PC-3 (cell line): ENCODE measurements at regions not wholly inside any gene's neighbourhood (a gene's known extent, or its start where the extent isn't known, plus 50 kb on each side); places are given as distances from the start of the nearest gene placed in this dataset.

Experiments used
- ATAC-seq: fragments of 200-7000 bp; cut with Tn5 transposase; 2 replicates; pipeline ENCODE4 v1.9.1; 2020; ENCODE audit warnings: mild to moderate bottlenecking, moderate library complexity
- BruUV-seq: library from RNA; stranded (reverse); fragments of 400-500 nt; replicated peaks from 2 replicates; lab custom pipeline; 2021; lab: Mats Ljungman, UMichigan
- CTCF ChIA-PET: fragments of 300-600 bp; sonication (Branson Sonifier 250); formaldehyde crosslinking; loops from one replicate; lab custom pipeline; 2022; ENCODE audit warnings: antibody characterized with exemption; lab: Charles Lee
- POLR2A ChIA-PET: fragments of 300-600 bp; sonication (Branson Sonifier 250); formaldehyde crosslinking; loops from one replicate; lab custom pipeline; 2022; ENCODE audit warnings: antibody characterized with exemption; ENCODE audit not compliant: unreplicated experiment; lab: Charles Lee
- DNase-seq: peaks from one replicate; pipeline ENCODE4 v3.0.0-alpha.2; 2015
- H2AFZ ChIP-seq: fragments of 300-600 bp; sonication (generic); 2 replicates; pipeline ENCODE4 v1.6.0; 2016; ENCODE audit warnings: antibody characterized with exemption, low read length
- H3F3A ChIP-seq: fragments of 300-600 bp; sonication (generic); one replicate; pipeline ENCODE4 v1.6.0; 2017; ENCODE audit warnings: antibody characterized with exemption, low read length, control low read depth, mild to moderate bottlenecking; ENCODE audit not compliant: unreplicated experiment
- H3K27ac ChIP-seq: fragments of 300-600 bp; sonication (generic); 2 replicates; pipeline ENCODE4 v1.5.1; 2016; ENCODE audit warnings: mild to moderate bottlenecking, low read length
- H3K27me3 ChIP-seq: fragments of 300-600 bp; sonication (generic); 2 replicates; pipeline ENCODE4 v1.6.1; 2016; ENCODE audit warnings: low read length, mixed read lengths
- H3K36me3 ChIP-seq: fragments of 300-600 bp; sonication (generic); 2 replicates; pipeline ENCODE4 v1.6.1; 2016; ENCODE audit warnings: low read depth, mixed run types, low read length, mixed read lengths
- H3K4me1 ChIP-seq: fragments of 300-600 bp; sonication (generic); 2 replicates; pipeline ENCODE4 v1.5.1; 2016; ENCODE audit warnings: low read length; ENCODE audit not compliant: insufficient read depth
- H3K4me2 ChIP-seq: fragments of 300-600 bp; sonication (generic); 2 replicates; pipeline ENCODE4 v1.6.0; 2016; ENCODE audit warnings: low read length
- H3K4me3 ChIP-seq: fragments of 300-600 bp; sonication (generic); 2 replicates; pipeline ENCODE4 v1.5.1; 2016; ENCODE audit warnings: mild to moderate bottlenecking, low read length, mixed read lengths
- H3K79me2 ChIP-seq: fragments of 300-600 bp; sonication (generic); 2 replicates; pipeline ENCODE4 v1.6.1; 2017; ENCODE audit warnings: low read length, mixed read lengths
- H3K9ac ChIP-seq: fragments of 300-600 bp; sonication (generic); 2 replicates; pipeline ENCODE4 v1.6.0; 2016; ENCODE audit warnings: mild to moderate bottlenecking, low read length
- H3K9me2 ChIP-seq: fragments of 300-600 bp; sonication (generic); replicated peaks from 2 replicates; pipeline ENCODE4 v1.6.1; 2016; ENCODE audit warnings: mixed run types, low read length, mixed read lengths
- H3K9me3 ChIP-seq: fragments of 300-600 bp; sonication (generic); 2 replicates; pipeline ENCODE4 v1.6.1; 2016; ENCODE audit warnings: low read length, mixed read lengths
- H4K20me1 ChIP-seq: fragments of 300-600 bp; sonication (generic); 2 replicates; pipeline ENCODE4 v1.6.1; 2016; ENCODE audit warnings: low read length, mixed read lengths
- CTCF ChIP-seq: fragments of 300-600 bp; sonication (generic); conservative IDR thresholded peaks from 2 replicates; pipeline ENCODE4 v1.5.1; 2017; ENCODE audit warnings: antibody characterized with exemption, low read depth, mild to moderate bottlenecking, low read length
- EZH2 ChIP-seq: fragments of 300-600 bp; sonication (generic); IDR thresholded peaks from one replicate; pipeline ENCODE4 v1.6.1; 2017; ENCODE audit warnings: antibody characterized with exemption, mild to moderate bottlenecking, low read length; ENCODE audit not compliant: unreplicated experiment
- EZH2phosphoT487 ChIP-seq: fragments of 300-600 bp; sonication (generic); IDR thresholded peaks from 2 replicates; pipeline ENCODE4 v1.6.1; 2018; ENCODE audit warnings: mild to moderate bottlenecking, antibody characterized with exemption, low read length, borderline replicate concordance
- intact Hi-C: fragments of 100-400 bp; cut with micrococcal nuclease; formaldehyde crosslinking; loops from 2 replicates; pipeline ENCODE4 v1.9.0; 2023

- no peaks in the 10 kb centered on the region for H3K27me3 ChIP-seq
- no peak for TF ChIP-seq CTCF
- TF ChIP-seq EZH2, result no peak
- no peak for TF ChIP-seq EZH2phosphoT487
- H3K79me2 ChIP-seq, result no peaks in the 10 kb centered on the region
- no peaks in the 10 kb centered on the region for H3F3A ChIP-seq
- peaks cover 8% of the 10 kb centered on the region; the same call in 1 of the 2 replicates for H3K4me1 ChIP-seq
- ATAC-seq, result peak; percentile 40; the same call in 1 of the 2 replicates
- DNase-seq, result peak; percentile 62
- ChIA-PET POLR2A (no interaction called here), CTCF (no interaction called here)
- no peak overlapping the region for H3K4me2 ChIP-seq
- H3K9ac ChIP-seq, result no peak overlapping the region
- no peak overlapping the region for H3K27ac ChIP-seq
- no peaks in the 10 kb centered on the region; the same call in 1 of the 2 replicates for H3K9me2 ChIP-seq
- no peak overlapping the region for H3K4me3 ChIP-seq
- no peaks in the 10 kb centered on the region for H3K36me3 ChIP-seq
- no TSS peak for BruUV-seq
- H3K9me3 ChIP-seq, result no peaks in the 10 kb centered on the region
- H2AFZ ChIP-seq, result no peak overlapping the region
- no peaks in the 10 kb centered on the region for H4K20me1 ChIP-seq
- intact Hi-C loops, result no loop called here
Measured at GRCh38 chr11:128365044-128365443, 222.3 kb downstream of the ETS1 start.

GRCh38 chr11:128361451-128362020, 225.8 kb downstream of the ETS1 start:
- Histone ChIP-seq H3K27me3 (no peaks in the 10 kb centered on the region), H4K20me1 (no peaks in the 10 kb centered on the region), H3K4me3 (no peak overlapping the region), H3F3A (no peaks in the 10 kb centered on the region), H3K9ac (no peak overlapping the region), H3K9me3 (no peaks in the 10 kb centered on the region), H2AFZ (no peak overlapping the region), H3K4me2 (no peak overlapping the region), H3K4me1 (peaks cover 15% of the 10 kb centered on the region; the same call in 1 of the 2 replicates), H3K9me2 (no peaks in the 10 kb centered on the region; the same call in 1 of the 2 replicates), H3K27ac (no peak overlapping the region), H3K79me2 (no peaks in the 10 kb centered on the region), H3K36me3 (no peaks in the 10 kb centered on the region)
- intact Hi-C loops, result no loop called here
- no TSS peak for BruUV-seq
- DNase-seq, result peak; percentile 58
- ChIA-PET POLR2A (interaction anchor here (0.6 kb wide), 1 partner anchor 27 kb away, joined by 3 read pairs; no protein-coding TSS in a partner anchor), CTCF (interaction anchor here (0.6 to 1.1 kb wide), 2 partner anchors 92 to 136 kb away, joined by 3 read pairs; no protein-coding TSS in a partner anchor)
- ATAC-seq, result peak; percentile 81
- no peak for TF ChIP-seq CTCF
- TF ChIP-seq EZH2phosphoT487, result no peak
- TF ChIP-seq EZH2, result no peak

- H3K4me3 ChIP-seq, result no peak overlapping the region
- TF ChIP-seq EZH2phosphoT487, result no peak
- TF ChIP-seq EZH2, result no peak
- TF ChIP-seq CTCF, result no peak
- no peaks in the 10 kb centered on the region for H4K20me1 ChIP-seq
- peaks cover 17% of the 10 kb centered on the region for H3K4me1 ChIP-seq
- intact Hi-C loops, result no loop called here
- no peak overlapping the region for H3K27ac ChIP-seq
- H3K9ac ChIP-seq, result no peak overlapping the region
- no peak overlapping the region for H2AFZ ChIP-seq
- H3K9me2 ChIP-seq, result no peaks in the 10 kb centered on the region
- no peak overlapping the region for H3K4me2 ChIP-seq
- DNase-seq (no peak), ATAC-seq (no peak)
- ChIA-PET CTCF (interaction anchor here (0.7 kb wide), 1 partner anchor 54 kb away, joined by 4 read pairs; no protein-coding TSS in a partner anchor), POLR2A (no interaction called here)
- H3K79me2 ChIP-seq, result no peaks in the 10 kb centered on the region
- no peaks in the 10 kb centered on the region for H3K27me3 ChIP-seq
- no peaks in the 10 kb centered on the region for H3K9me3 ChIP-seq
- H3K36me3 ChIP-seq, result no peaks in the 10 kb centered on the region
- no peaks in the 10 kb centered on the region for H3F3A ChIP-seq
- no TSS peak for BruUV-seq
Measured at GRCh38 chr11:128359515-128359914, 227.8 kb downstream of the ETS1 start.
